ENCODE measurements at regions not wholly inside any gene's neighbourhood (a gene's known extent, or its start where the extent isn't known, plus 50 kb on each side); places are given as distances from the start of the nearest gene placed in this dataset.
A peak's percentile ranks its signal among the peaks of the same experiment; 100 is the strongest.

GRCh38 chr1:186765446-186765845 is 63.3 kb upstream of the PLA2G4A start:
- Histone ChIP-seq H3K4me3 (no peak overlapping the region), H3K9me3 (no peaks in the 10 kb centered on the region), H3K27me3 (no peaks in the 10 kb centered on the region), H3K36me3 (no peaks in the 10 kb centered on the region), H3K27ac (no peak overlapping the region), H3K4me1 (no peaks in the 10 kb centered on the region)
- intact Hi-C loops (cut with DNase I) = no loop called here
- TF ChIP-seq CTCF (IDR thresholded peaks at IDR 0.05) = no peak
- WGBS, 4 donors = 80 to 94% (median 93%) methylated on average over 1 of the region's 1 CpG
- DNase-seq (no peak), ATAC-seq (no peak)

GRCh38 chr1:186763107-186763506 is 65.6 kb upstream of the PLA2G4A start:
- 40 to 60% (median 46%) methylated on average over 1 of the region's 1 CpG for WGBS, 4 donors
- intact Hi-C loops (cut with DNase I) = loop anchor here in 1 of 10 donors (5.0 kb wide), 1 partner anchor 151 kb away; no protein-coding TSS in a partner anchor
- Histone ChIP-seq H3K4me3 (no peak overlapping the region), H3K4me1 (no peaks in the 10 kb centered on the region), H3K36me3 (no peaks in the 10 kb centered on the region), H3K27ac (no peak overlapping the region), H3K9me3 (no peaks in the 10 kb centered on the region), H3K27me3 (no peaks in the 10 kb centered on the region)
- ATAC-seq (peak in 1 of 4 donors; percentile 37), DNase-seq (no peak)
- no peak for TF ChIP-seq POLR2A (IDR thresholded peaks at IDR 0.05)
- TF ChIP-seq CTCF (IDR thresholded peaks at IDR 0.05) = no peak

- H3K4me1 ChIP-seq = no peaks in the 10 kb centered on the region
- ATAC-seq (no peak), DNase-seq (no peak)
- intact Hi-C loops (cut with DNase I) = loop anchor here in 1 of 10 donors (5.0 kb wide), 1 partner anchor 150 kb away; no protein-coding TSS in a partner anchor
- no peak for TF ChIP-seq CTCF (IDR thresholded peaks at IDR 0.05)
- no peak for TF ChIP-seq POLR2A (IDR thresholded peaks at IDR 0.05)
- no peaks in the 10 kb centered on the region for H3K36me3 ChIP-seq
- H3K27ac ChIP-seq = no peak overlapping the region
- H3K27me3 ChIP-seq = no peaks in the 10 kb centered on the region
- no peaks in the 10 kb centered on the region for H3K9me3 ChIP-seq
- H3K4me3 ChIP-seq = no peak overlapping the region
These were observed 66.1 kb upstream of the PLA2G4A start for GRCh38 chr1:186762653-186763052.

GRCh38 chr1:186761358-186761757 is 67.4 kb upstream of the PLA2G4A start:
- no peak for DNase-seq
- H3K4me3 ChIP-seq = no peak overlapping the region
- no peaks in the 10 kb centered on the region for H3K27me3 ChIP-seq
- ATAC-seq = no peak
- no peaks in the 10 kb centered on the region for H3K36me3 ChIP-seq
- TF ChIP-seq POLR2A (IDR thresholded peaks at IDR 0.05) (no peak), CTCF (IDR thresholded peaks at IDR 0.05) (no peak)
- intact Hi-C loops (cut with DNase I) = loop anchor here in 1 of 10 donors (5.0 kb wide), 1 partner anchor 149 kb away; no protein-coding TSS in a partner anchor
- no peaks in the 10 kb centered on the region for H3K4me1 ChIP-seq
- no peak overlapping the region for H3K27ac ChIP-seq
- H3K9me3 ChIP-seq = no peaks in the 10 kb centered on the region
